Fibroblast of peridontal ligament (primary cell): ENCODE measurements at regions not wholly inside any gene's neighbourhood (a gene's known extent, or its start where the extent isn't known, plus 50 kb on each side); places are given as distances from the start of the nearest gene placed in this dataset.
"Not testable (repeated sequence)": the region's sequence is repeated elsewhere in the genome, so short reads cannot be mapped to it uniquely, and the experiment has no call there.

ENCODE experiments used
- DNase-seq: peaks from one replicate; pipeline ENCODE4 v3.0.0-alpha.2; 2010; ENCODE audit errors: extremely low read depth

- DNase-seq: no peak
These were observed 878.6 kb upstream of the MANEA start for GRCh38 chr6:94698773-94699172.

DNA sequence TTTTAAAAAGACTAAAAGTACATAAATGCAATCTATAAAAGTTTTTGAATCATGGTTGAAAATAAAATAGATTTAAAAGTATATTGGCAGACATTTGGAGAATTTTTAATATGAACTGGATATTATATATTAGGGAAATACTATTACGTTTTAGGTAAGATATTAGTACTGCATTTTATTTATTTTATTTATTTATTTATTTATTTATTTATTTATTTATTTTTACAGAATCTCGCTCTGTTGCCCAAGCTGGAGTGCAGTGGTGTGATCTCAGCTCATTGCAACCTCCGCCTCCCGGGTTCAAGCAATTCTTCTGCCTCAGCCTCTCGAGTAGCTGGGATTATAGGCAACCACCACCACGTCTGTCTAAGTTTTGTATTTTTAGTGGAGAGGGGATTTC lies 890.1 kb upstream of the MANEA start:
- DNase-seq: not testable (repeated sequence)

GRCh38 chr6:94683409-94683808 lies 893.9 kb upstream of the MANEA start:
- no peak for DNase-seq

DNA sequence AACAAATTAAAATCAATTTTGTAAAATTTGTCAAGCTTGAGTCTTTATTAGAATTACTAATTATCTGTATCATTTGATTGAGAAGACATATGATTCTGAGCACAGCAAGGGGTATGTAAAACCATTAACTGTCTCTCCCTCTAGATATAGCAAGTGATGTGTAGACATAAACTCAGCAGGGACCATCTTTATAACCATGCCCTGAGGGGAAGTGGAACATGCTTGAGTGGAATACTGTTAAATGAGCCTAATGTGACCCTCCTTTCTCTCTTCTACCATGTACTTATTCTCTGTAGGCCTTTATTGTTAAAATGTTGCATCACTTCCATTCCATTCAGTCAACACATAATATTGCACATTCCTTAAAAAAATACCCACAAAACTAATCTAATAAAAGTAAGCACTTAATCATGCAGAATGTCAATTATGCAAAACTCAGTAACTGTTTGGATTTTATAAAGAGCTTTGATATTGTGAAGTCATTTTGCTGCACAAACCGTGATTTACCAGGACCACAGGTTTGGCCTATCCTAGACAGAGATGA lies 896.6 kb upstream of the MANEA start:
- no peak for DNase-seq

- no peak for DNase-seq
These were observed 904.1 kb upstream of the MANEA start for GRCh38 chr6:94673251-94673650.

DNA sequence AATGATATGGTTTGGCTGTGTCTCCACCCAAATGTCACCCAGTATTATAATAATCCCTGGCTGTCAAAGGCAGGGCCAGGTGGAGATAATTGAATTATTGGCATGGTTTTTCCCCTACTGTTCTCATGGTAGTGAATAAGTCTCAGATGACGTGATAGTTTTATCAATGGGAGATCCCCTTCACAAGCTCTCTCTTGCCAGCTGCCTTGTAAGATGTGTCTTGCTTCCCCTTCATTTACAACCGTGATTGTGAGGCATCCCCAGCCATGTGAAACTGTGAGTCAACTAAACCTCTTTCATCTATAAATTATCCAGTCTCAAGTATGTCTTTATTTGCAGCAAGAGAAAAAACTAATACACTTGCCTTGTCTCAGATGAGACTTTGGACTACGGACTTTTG lies 907.3 kb upstream of the MANEA start:
- DNase-seq: no peak

GRCh38 chr6:94668876-94669275 lies 908.5 kb upstream of the MANEA start:
- no peak for DNase-seq

- DNase-seq: no peak
These were observed 918.4 kb upstream of the MANEA start for GRCh38 chr6:94658929-94659328.

DNA sequence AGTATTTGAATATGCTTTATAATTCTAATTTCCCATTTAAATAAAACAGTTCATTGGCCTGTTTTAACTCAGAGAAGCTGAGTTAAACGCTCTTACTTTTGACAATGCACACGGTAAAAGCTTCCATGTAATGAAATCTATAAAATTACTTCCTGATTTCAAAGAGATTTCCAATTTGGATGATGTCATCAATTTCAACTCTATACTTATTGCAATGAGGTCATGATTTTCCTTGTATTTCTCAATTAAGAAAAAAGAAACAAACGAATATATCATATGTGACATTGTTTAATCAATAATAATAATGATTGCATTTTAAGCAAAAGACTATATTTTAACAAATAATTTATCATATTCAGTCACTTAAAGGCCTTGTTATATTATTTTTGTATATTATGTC lies 926.1 kb upstream of the MANEA start:
- DNase-seq: no peak

DNA sequence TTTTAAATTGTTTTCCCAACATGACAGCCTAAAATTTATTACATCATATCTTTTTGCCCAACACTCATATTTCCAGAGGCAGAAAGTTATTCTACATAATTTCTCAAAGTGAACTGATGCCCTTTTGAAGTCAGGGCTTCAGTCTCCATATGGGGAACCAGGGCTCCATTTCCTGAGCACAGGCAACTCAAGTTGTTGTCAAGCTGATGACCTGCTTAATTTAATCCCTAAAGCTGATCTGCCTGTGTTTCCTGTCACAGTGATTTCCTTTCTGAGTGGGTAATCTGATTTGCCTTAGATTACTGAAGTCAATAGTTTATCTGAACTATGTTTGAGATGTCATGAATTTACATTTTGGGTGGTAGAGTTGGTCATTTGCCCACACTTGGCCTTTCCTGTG lies 932.1 kb upstream of the MANEA start:
- no peak for DNase-seq

DNA sequence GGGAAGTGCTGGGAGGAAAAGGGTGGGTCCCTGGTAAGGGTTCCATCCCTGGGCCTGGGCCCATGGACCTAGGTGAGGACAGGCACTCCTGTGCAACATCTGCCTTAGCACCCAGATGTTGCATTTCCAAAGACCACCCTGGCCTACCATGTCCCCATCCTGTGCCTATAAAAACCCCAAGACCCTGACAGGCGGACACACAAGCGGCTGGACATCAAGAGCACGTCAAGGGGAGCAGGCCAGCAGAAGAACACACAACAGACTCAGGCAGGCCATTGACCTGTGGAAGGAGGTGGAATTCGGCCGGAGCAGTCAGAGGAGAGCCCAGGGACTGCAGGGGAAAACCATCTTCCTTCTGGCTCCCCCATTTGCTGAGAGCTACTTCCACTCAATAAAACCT lies 937.8 kb upstream of the MANEA start:
- DNase-seq: no peak

DNA sequence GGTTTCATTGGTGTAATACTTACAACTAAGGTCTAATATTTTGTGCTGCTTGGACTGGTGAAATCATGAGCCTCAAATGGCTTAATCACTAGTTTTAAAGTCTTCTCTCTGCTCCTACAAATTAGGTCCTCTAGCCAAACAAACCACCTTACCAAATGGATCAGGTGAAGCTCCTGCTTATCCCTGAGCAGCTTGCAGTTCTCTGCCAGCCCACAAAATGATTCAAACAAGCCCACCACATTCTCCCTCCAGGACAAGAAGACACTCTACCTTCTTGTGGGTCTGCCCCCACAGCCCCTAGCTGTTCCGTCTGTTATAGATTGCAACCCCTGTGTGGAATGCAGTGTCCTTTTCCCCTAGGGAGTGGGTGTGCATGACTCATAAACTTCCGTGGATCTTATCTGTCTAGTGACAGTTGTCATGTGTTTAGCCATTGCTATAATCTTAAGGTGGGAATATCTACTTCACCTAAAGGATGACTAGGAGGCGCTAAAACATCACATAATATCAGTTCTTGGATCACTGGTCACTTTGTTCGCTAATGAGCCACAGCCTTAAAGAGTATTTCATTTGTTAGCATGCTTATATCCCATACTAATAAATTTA lies 940.5 kb upstream of the MANEA start:
- DNase-seq: no peak

- no peak for DNase-seq
These were observed 953.7 kb upstream of the MANEA start for GRCh38 chr6:94623586-94623985.

- DNase-seq: no peak
These were observed 954.6 kb upstream of the MANEA start for GRCh38 chr6:94622783-94623182.

DNA sequence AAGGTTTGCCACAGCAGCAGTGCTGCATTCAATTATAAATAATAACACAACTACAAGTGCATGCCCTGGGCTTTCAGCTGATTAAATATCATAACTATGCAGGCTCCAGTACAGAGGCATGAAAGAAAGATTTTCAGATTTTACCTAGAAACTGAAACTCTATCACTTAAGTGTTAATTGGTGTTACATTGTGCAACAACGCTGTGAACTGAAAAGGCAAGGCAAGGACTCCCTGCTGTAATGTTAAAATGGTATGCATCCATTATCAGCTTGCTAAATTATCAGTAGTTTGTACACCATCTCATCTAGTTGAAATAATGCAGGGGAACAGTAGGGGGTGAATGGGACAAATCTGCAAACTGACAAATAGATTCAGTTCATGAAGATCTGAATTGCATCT lies 976.7 kb upstream of the MANEA start:
- no peak for DNase-seq

DNA sequence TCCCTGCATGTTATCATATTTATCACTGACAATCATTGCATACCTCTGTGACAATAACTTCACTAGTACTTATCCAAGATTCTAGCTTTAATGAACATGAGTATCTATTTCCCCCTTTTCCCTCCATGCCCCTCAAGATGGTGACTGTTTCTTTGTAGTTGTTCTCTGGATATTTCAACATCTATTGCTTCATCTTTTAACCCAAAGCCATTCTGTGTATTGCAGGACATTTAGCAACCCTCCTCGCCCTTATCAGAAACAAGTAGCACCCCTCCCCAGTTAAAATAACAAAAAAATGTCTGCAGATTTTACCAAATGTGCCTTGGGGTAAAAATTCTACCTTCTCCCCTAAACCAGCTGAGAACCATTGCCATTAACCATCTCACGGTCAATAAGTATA lies 979.8 kb upstream of the MANEA start:
- no peak for DNase-seq

DNA sequence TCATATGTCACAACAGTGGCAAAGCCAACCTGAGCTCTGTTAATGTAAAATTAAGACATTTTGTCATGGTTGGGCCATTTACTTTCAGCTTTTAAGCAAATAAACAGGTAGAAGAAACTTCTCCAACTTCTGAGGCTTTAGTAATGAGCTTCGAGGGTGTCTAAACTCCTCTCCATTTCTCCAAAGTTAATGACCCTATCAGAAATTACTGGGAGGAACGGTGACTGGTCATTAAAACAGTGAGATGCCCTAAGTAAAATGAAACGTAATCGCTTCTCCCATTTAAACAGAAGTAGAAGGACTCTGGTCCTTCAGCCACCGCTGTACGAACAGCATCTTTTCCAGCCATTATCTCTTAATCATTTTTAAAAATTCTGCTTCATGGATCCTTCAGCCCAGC lies 986.9 kb upstream of the MANEA start:
- DNase-seq: no peak

- DNase-seq: no peak
These were observed 989.0 kb upstream of the MANEA start for GRCh38 chr6:94588301-94588700.

GRCh38 chr6:94584211-94584610 lies 993.1 kb upstream of the MANEA start:
- no peak for DNase-seq

DNA sequence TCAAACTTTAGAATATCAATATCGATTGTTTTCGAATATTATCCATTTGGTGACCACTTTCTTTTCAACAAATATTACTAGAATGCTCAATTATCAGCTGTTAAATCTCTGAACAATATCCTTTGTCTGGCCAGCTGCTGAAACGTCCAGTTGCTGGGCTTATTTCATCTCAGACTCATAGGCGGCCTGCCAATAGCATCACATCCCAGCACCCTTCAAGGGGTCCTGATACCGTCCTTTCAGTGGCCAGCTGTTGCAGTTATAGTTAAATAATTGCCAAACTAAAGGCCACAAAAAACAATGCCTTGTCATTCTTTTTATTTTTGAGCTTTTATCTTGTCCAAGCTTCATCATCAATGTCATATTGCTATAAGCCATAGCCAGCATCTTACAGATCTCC lies 1006.8 kb upstream of the MANEA start:
- no peak for DNase-seq

GRCh38 chr6:94562846-94563245 lies 1014.5 kb upstream of the MANEA start:
- DNase-seq: no peak

DNA sequence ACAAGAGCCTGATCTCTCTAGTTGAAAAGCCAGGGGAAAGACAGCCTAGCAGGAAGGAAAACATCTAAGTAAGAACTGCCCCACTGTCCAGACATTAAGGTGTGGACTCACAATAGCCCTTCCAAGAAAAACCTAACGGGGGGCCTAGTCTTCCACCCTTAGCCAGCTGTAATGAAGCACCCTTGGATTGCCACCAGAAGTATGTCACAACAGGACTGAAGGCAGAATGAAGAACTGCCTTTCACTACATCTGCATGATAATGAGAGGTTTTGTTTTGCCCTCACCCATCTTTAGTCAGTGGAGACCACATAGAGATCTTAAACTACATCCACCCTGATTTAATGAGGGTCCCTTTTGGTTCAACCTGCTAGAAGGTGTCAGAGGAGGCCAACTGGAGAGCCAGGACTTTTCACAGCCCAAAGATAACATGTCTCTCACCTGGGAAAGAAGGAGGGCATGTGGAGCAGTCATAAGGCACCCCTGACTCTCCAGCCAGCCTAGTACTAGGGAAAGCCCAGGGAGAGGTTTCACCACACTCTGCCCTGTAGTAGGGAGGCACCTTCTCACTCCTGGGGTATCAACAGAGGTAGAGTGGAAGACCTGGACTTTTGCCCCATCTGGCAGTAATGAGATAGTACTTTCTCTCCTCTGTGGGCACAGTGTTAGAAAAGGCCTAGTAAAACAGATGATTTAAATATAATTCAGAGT lies 1017.4 kb upstream of the MANEA start:
- no peak for DNase-seq

GRCh38 chr6:94557207-94557606 lies 1020.1 kb upstream of the MANEA start:
- not testable (repeated sequence) for DNase-seq

DNA sequence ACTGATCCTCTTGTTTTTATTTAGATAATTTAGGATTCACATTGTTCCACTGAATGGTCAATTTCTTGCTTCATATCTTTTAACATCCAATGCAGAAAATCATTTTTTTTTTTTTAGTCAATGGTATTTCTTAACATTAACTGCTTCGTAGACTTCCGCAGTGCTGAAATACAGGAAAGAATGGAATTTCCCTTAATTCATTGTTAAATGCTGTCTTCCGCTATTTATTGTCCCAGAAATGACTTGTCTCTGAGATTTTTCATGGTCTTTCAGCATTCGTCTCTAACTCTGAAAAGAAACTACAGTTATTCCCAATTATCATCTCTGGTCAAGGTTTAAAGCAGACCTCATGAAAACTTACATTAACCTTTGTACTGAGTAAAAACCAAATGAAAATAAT lies 1029.1 kb upstream of the MANEA start:
- no peak for DNase-seq
